ENCODE measurements at regions not wholly inside any gene's neighbourhood (a gene's known extent, or its start where the extent isn't known, plus 50 kb on each side); places are given as distances from the start of the nearest gene placed in this dataset.

- H3K4me2 ChIP-seq (ENCODE audit: low read length), result no peak overlapping the region
- no peaks in the 10 kb centered on the region for H3K36me3 ChIP-seq (ENCODE audit: control insufficient read depth in 1 of 2, insufficient read depth in 2 of 2, low read length in 2 of 2)
- no peak overlapping the region for H2AFZ ChIP-seq (ENCODE audit: low read depth, low read length, poor library complexity, severe bottlenecking)
- H3K27ac ChIP-seq (ENCODE audit: low read depth, low read length), result no peak overlapping the region
- H3K4me1 ChIP-seq (ENCODE audit: control insufficient read depth in 1 of 2, insufficient read depth in 2 of 2, low read length in 2 of 2), result peaks cover 0 to 1% of the 10 kb centered on the region in 2 experiments; a peak in 1 of 4 replicates
- no peaks in the 10 kb centered on the region for H3K9me2 ChIP-seq (ENCODE audit: insufficient read depth)
- no peak for ATAC-seq
- BruUV-seq (replicated peaks), result no TSS peak
- TF ChIP-seq MAX (IDR thresholded peaks at IDR 0.05), result no peak
- no peak for TF ChIP-seq SIN3A (IDR thresholded peaks at IDR 0.05; ENCODE audit: low read depth)
- H3K27me3 ChIP-seq (ENCODE audit: insufficient read depth, low read length), result no peaks in the 10 kb centered on the region
- no peak overlapping the region for H3K4me3 ChIP-seq (replicated peaks in 1 of 2; ENCODE audit: low read depth in 1 of 2, low read length in 2 of 2)
- H3K9me3 ChIP-seq (ENCODE audit: control insufficient read depth in 1 of 2, insufficient read depth in 1 of 2, low read depth in 1 of 2, low read length in 2 of 2), result no peaks in the 10 kb centered on the region
- DNase-seq (ENCODE audit: low read depth, low spot score), result no peak
- no peak overlapping the region for H3K9ac ChIP-seq (ENCODE audit: low read length)
- ChIA-PET RAD21 (ENCODE audit: low non-redundant PET in 1 of 2, low total read pairs in 2 of 2, uncharacterized antibody in 2 of 2, unreplicated experiment in 2 of 2) (no interaction called here), CTCF (no interaction called here), POLR2A (no interaction called here)
- no peaks in the 10 kb centered on the region for H4K20me1 ChIP-seq (ENCODE audit: insufficient read depth)
- H3K79me2 ChIP-seq (ENCODE audit: insufficient read depth, low read length), result no peaks in the 10 kb centered on the region
- intact Hi-C loops (cut with micrococcal nuclease), result no loop called here
Measured at GRCh38 chr3:152146461-152146860, 122.3 kb upstream of the MBNL1 start.

- Histone ChIP-seq H3K4me2 (ENCODE audit: low read length) (no peak overlapping the region), H3K27ac (ENCODE audit: low read depth, low read length) (no peak overlapping the region), H2AFZ (ENCODE audit: low read depth, low read length, poor library complexity, severe bottlenecking) (no peak overlapping the region), H3K27me3 (ENCODE audit: insufficient read depth, low read length) (no peaks in the 10 kb centered on the region), H3K9ac (ENCODE audit: low read length) (no peak overlapping the region), H4K20me1 (ENCODE audit: insufficient read depth) (no peaks in the 10 kb centered on the region), H3K9me2 (ENCODE audit: insufficient read depth) (no peaks in the 10 kb centered on the region), H3K4me1 (ENCODE audit: control insufficient read depth in 1 of 2, insufficient read depth in 2 of 2, low read length in 2 of 2) (peaks cover 0 to 6% of the 10 kb centered on the region in 2 experiments; a peak in 1 of 4 replicates), H3K79me2 (ENCODE audit: insufficient read depth, low read length) (no peaks in the 10 kb centered on the region), H3K36me3 (ENCODE audit: control insufficient read depth in 1 of 2, insufficient read depth in 2 of 2, low read length in 2 of 2) (no peaks in the 10 kb centered on the region), H3K4me3 (replicated peaks in 1 of 2; ENCODE audit: low read depth in 1 of 2, low read length in 2 of 2) (no peak overlapping the region), H3K9me3 (ENCODE audit: control insufficient read depth in 1 of 2, insufficient read depth in 1 of 2, low read depth in 1 of 2, low read length in 2 of 2) (no peaks in the 10 kb centered on the region)
- DNase-seq (ENCODE audit: low read depth, low spot score) (no peak), ATAC-seq (no peak)
- CTCF ChIA-PET, result no interaction called here
- intact Hi-C loops (cut with micrococcal nuclease), result no loop called here
- POLR2A ChIA-PET, result no interaction called here
- RAD21 ChIA-PET (ENCODE audit: low non-redundant PET in 1 of 2, low total read pairs in 2 of 2, uncharacterized antibody in 2 of 2, unreplicated experiment in 2 of 2), result no interaction called here
- no TSS peak for BruUV-seq (replicated peaks)
- TF ChIP-seq POLR2A (IDR thresholded peaks at IDR 0.05; ENCODE audit: borderline replicate concordance, extremely low read depth, insufficient read depth, insufficient read length) (no peak), CTCF (IDR thresholded peaks at IDR 0.05 in 2 of 3, conservative IDR thresholded peaks at IDR 0.05 in 1 of 3; ENCODE audit: borderline replicate concordance in 1 of 3, insufficient read depth in 1 of 3, low read depth in 2 of 3, low read length in 2 of 3) (no peak), REST (IDR thresholded peaks at IDR 0.05; ENCODE audit: low read depth) (no peak), ZNF274 (IDR thresholded peaks at IDR 0.05; ENCODE audit: low read depth, low read length) (no peak), SIN3A (IDR thresholded peaks at IDR 0.05; ENCODE audit: low read depth) (no peak), SP1 (IDR thresholded peaks at IDR 0.05; ENCODE audit: low read depth) (no peak), TCF7L2 (IDR thresholded peaks at IDR 0.05; ENCODE audit: borderline replicate concordance, extremely low read depth, insufficient read depth, insufficient read length) (no peak), POLR2AphosphoS5 (IDR thresholded peaks at IDR 0.05; ENCODE audit: low read depth, low read length) (no peak), MAX (IDR thresholded peaks at IDR 0.05) (no peak), SRF (IDR thresholded peaks at IDR 0.05; ENCODE audit: low read depth) (no peak), ELF1 (IDR thresholded peaks at IDR 0.05; ENCODE audit: borderline replicate concordance, low read depth) (no peak), JUND (IDR thresholded peaks at IDR 0.05) (no peak), ZFX (IDR thresholded peaks at IDR 0.05) (no peak), ATF3 (IDR thresholded peaks at IDR 0.05) (no peak), CBX3 (IDR thresholded peaks at IDR 0.05; ENCODE audit: low read depth) (no peak), FOSL1 (IDR thresholded peaks at IDR 0.05; ENCODE audit: low read depth) (no peak), CEBPB (IDR thresholded peaks at IDR 0.05; ENCODE audit: low read depth) (no peak)
Measured at GRCh38 chr3:152147748-152148147, 121.0 kb upstream of the MBNL1 start.

All from HCT116 (cell line).